ENCODE measurements at regions not wholly inside any gene's neighbourhood (a gene's known extent, or its start where the extent isn't known, plus 50 kb on each side); places are given as distances from the start of the nearest gene placed in this dataset.
A peak's percentile ranks its signal among the peaks of the same experiment; 100 is the strongest.
"Not testable (repeated sequence)": the region's sequence is repeated elsewhere in the genome, so short reads cannot be mapped to it uniquely, and the experiment has no call there.

GRCh38 chr6:3672339-3672738 lies 79.2 kb downstream of the PXDC1 start:
- not testable (repeated sequence) for DNase-seq

GRCh38 chr6:3671382-3671781 lies 80.1 kb downstream of the PXDC1 start:
- DNase-seq = no peak

GRCh38 chr6:3670356-3670755 lies 81.2 kb downstream of the PXDC1 start:
- no peak for DNase-seq

GRCh38 chr6:3669916-3670315 lies 81.6 kb downstream of the PXDC1 start:
- no peak for DNase-seq

GRCh38 chr6:3665608-3666007 lies 85.9 kb downstream of the PXDC1 start:
- peak; percentile 17 to 67 for DNase-seq

GRCh38 chr6:3664625-3665041 lies 86.9 kb downstream of the PXDC1 start:
- DNase-seq = no peak

GRCh38 chr6:3663811-3664210 lies 87.7 kb downstream of the PXDC1 start:
- DNase-seq = no peak

GRCh38 chr6:3663081-3663480 lies 88.4 kb downstream of the PXDC1 start:
- DNase-seq = no peak

GRCh38 chr6:3661390-3661789 lies 90.1 kb downstream of the PXDC1 start:
- no peak for DNase-seq

- no peak for DNase-seq
Observed at GRCh38 chr6:3660473-3660872, 91.0 kb downstream of the PXDC1 start.

GRCh38 chr6:3659748-3660147 lies 91.8 kb downstream of the PXDC1 start:
- no peak for DNase-seq

GRCh38 chr6:3656076-3656475 lies 95.4 kb downstream of the PXDC1 start:
- DNase-seq = no peak

- no peak for DNase-seq
Observed at GRCh38 chr6:3654898-3655297, 96.6 kb downstream of the PXDC1 start.

GRCh38 chr6:3654436-3654835 lies 97.1 kb downstream of the PXDC1 start:
- no peak for DNase-seq

- DNase-seq = no peak
Observed at GRCh38 chr6:3653528-3654070, 97.9 kb downstream of the PXDC1 start.

GRCh38 chr6:3651698-3652229 lies 99.7 kb downstream of the PXDC1 start:
- no peak for DNase-seq

GRCh38 chr6:3650959-3651697 lies 100.4 kb downstream of the PXDC1 start:
- DNase-seq = no peak

GRCh38 chr6:3650076-3650958 lies 101.2 kb downstream of the PXDC1 start:
- no peak for DNase-seq

GRCh38 chr6:3648724-3649123 lies 102.8 kb downstream of the PXDC1 start:
- DNase-seq = no peak

GRCh38 chr6:3646616-3647362 lies 104.7 kb downstream of the PXDC1 start:
- no peak for DNase-seq

- peak in 1 of 2 donors; percentile 7 for DNase-seq
Observed at GRCh38 chr6:3644739-3645012, 106.8 kb downstream of the PXDC1 start.

- no peak for DNase-seq
Observed at GRCh38 chr6:3643921-3644738, 107.4 kb downstream of the PXDC1 start.

All from hippocampal formation (tissue), 2 donors.